ENCODE measurements at regions not wholly inside any gene's neighbourhood (a gene's known extent, or its start where the extent isn't known, plus 50 kb on each side); places are given as distances from the start of the nearest gene placed in this dataset.

GRCh38 chr2:5474716-5475115, 217.5 kb upstream of the SOX11 start:
- no peak for TF ChIP-seq POLR2A (IDR thresholded peaks at IDR 0.05; ENCODE audit: low read length)
- TF ChIP-seq GATA1 (IDR thresholded peaks at IDR 0.05; ENCODE audit: low read depth, low read length), result no peak
